ENCODE measurements at regions not wholly inside any gene's neighbourhood (a gene's known extent, or its start where the extent isn't known, plus 50 kb on each side); places are given as distances from the start of the nearest gene placed in this dataset.

DNA sequence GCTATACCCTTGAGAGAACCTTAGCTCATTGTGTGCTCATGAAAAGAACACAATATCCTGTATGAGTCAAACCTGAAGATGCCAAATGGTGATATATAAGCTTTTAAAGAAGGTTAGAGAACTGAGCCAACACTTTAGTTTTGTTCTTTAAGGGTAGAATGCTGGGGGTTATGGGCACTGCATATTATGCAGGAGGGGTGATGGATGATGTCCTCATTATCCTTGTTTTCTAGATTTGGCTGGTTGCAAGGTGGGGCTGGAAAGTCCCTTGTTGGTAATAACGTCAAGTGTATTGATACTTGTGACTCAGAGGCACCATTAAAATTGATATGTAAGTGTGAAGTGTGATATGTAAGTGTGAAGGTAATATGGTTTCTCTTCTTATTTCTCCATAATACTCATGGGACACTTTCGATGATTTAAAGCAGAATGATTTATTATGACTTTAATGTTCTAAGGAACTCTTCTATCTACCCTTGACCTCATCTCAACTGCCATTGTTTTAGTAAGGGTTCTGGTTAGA is 113.7 kb upstream of the DTNBP1 start:
- no peak for TF ChIP-seq ZFX (IDR thresholded peaks at IDR 0.05)
- no peak for TF ChIP-seq POLR2AphosphoS5 (IDR thresholded peaks at IDR 0.05; ENCODE audit: low read depth, low read length)
- TF ChIP-seq, protein P1, sequence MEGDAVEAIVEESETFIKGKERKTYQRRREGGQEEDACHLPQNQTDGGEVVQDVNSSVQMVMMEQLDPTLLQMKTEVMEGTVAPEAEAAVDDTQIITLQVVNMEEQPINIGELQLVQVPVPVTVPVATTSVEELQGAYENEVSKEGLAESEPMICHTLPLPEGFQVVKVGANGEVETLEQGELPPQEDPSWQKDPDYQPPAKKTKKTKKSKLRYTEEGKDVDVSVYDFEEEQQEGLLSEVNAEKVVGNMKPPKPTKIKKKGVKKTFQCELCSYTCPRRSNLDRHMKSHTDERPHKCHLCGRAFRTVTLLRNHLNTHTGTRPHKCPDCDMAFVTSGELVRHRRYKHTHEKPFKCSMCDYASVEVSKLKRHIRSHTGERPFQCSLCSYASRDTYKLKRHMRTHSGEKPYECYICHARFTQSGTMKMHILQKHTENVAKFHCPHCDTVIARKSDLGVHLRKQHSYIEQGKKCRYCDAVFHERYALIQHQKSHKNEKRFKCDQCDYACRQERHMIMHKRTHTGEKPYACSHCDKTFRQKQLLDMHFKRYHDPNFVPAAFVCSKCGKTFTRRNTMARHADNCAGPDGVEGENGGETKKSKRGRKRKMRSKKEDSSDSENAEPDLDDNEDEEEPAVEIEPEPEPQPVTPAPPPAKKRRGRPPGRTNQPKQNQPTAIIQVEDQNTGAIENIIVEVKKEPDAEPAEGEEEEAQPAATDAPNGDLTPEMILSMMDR (IDR thresholded peaks at IDR 0.05 in 2 of 3, conservative IDR thresholded peaks at IDR 0.05 in 1 of 3; ENCODE audit: borderline replicate concordance in 1 of 3, insufficient read depth in 1 of 3, low read depth in 2 of 3, low read length in 2 of 3), result no peak
- TF ChIP-seq EZH2 (IDR thresholded peaks at IDR 0.05), result no peak
- TF ChIP-seq CEBPB (IDR thresholded peaks at IDR 0.05; ENCODE audit: low read depth), result no peak
- TF ChIP-seq POLR2A (IDR thresholded peaks at IDR 0.05; ENCODE audit: borderline replicate concordance, extremely low read depth, insufficient read depth, insufficient read length), result no peak
- TF ChIP-seq, protein P2, sequence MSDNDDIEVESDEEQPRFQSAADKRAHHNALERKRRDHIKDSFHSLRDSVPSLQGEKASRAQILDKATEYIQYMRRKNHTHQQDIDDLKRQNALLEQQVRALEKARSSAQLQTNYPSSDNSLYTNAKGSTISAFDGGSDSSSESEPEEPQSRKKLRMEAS (IDR thresholded peaks at IDR 0.05), result no peak
- TF ChIP-seq TCF7L2 (IDR thresholded peaks at IDR 0.05; ENCODE audit: borderline replicate concordance, extremely low read depth, insufficient read depth, insufficient read length), result no peak
- TF ChIP-seq, protein P3, sequence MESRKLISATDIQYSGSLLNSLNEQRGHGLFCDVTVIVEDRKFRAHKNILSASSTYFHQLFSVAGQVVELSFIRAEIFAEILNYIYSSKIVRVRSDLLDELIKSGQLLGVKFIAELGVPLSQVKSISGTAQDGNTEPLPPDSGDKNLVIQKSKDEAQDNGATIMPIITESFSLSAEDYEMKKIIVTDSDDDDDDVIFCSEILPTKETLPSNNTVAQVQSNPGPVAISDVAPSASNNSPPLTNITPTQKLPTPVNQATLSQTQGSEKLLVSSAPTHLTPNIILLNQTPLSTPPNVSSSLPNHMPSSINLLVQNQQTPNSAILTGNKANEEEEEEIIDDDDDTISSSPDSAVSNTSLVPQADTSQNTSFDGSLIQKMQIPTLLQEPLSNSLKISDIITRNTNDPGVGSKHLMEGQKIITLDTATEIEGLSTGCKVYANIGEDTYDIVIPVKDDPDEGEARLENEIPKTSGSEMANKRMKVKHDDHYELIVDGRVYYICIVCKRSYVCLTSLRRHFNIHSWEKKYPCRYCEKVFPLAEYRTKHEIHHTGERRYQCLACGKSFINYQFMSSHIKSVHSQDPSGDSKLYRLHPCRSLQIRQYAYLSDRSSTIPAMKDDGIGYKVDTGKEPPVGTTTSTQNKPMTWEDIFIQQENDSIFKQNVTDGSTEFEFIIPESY (IDR thresholded peaks at IDR 0.05; ENCODE audit: extremely low read depth, insufficient replicate concordance, low read length), result no peak
- no peak for TF ChIP-seq YY1 (IDR thresholded peaks at IDR 0.05; ENCODE audit: extremely low read depth, insufficient replicate concordance, low read depth, low read length)
- no peak for TF ChIP-seq ELF1 (IDR thresholded peaks at IDR 0.05; ENCODE audit: borderline replicate concordance, low read depth)
- TF ChIP-seq SIN3A (IDR thresholded peaks at IDR 0.05; ENCODE audit: low read depth), result no peak
